HG02840 (cell line): ENCODE measurements at regions not wholly inside any gene's neighbourhood (a gene's known extent, or its start where the extent isn't known, plus 50 kb on each side); places are given as distances from the start of the nearest gene placed in this dataset.

ENCODE experiments used
- ATAC-seq: cut with Tn5 transposase; IDR thresholded peaks from one replicate; pipeline ENCODE4 v1.9.1; 2021; ENCODE audit warnings: mild to moderate bottlenecking, moderate library complexity, moderate number of reproducible peaks; ENCODE audit not compliant: unreplicated experiment, low FRiP score

DNA sequence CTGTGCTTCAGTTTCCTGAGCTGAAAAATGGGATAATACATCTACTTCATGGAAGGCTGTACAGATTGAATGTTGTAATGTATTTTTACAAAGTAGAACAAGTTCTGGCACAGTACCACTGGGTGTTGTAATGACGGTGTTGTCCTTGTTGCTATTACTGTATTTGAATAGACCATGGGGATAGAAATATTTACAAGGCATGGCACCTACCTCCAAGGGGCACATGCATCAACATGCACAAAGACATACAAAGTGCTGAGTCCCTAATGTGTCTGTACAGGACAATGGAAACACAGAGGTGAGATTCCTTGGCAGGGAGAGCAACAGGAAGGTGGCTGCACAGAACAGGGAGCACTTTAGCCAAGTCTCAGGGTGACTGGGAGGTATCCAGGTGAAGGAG, 930.6 kb upstream of the TMEM132C start:
- ATAC-seq: no peak

DNA sequence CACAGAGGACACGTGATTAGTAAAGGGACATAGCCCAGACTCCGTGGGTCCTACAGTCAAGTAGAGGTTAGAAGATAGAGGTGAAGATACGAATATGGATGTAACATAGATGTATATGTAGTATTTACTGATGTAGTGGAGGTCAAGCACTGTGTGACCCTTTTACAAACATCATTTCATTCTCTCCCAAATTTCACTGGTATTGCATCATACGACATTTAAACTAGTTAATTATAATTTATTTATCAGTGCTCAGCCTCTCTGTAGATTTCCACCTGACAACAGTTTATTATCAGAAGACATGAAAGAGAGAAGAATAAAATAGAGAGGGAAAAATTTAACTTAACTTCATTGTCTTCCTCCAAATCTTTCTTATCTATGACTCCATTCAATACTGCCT, 927.9 kb upstream of the TMEM132C start:
- ATAC-seq: no peak

- no peak for ATAC-seq
These were observed 926.6 kb upstream of the TMEM132C start for GRCh38 chr12:127340381-127340780.

DNA sequence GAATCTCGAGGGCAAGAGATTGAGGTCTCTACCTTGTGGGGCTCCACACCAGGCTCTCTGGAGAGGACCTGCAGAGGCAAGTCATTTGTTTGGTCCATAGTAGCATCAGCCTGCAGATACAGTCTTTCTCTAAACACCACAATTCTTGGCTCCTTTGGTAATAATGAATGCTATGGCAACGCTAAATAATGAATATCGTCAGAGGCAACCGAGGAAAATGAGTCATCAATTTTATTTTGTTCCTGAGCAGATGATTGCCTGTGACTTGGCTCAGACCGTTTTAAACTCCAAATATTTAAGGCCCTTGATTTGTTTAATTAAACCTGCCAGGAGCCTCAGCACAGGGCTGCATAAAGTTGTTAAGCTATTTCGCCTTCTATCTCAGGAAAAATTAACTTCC, 924.1 kb upstream of the TMEM132C start:
- ATAC-seq: no peak

GRCh38 chr12:127343940-127344339, 923.0 kb upstream of the TMEM132C start:
- ATAC-seq: no peak

- ATAC-seq: no peak
These were observed 915.4 kb upstream of the TMEM132C start for GRCh38 chr12:127351481-127352010.

- ATAC-seq: no peak
These were observed 911.7 kb upstream of the TMEM132C start for GRCh38 chr12:127355061-127355841.

GRCh38 chr12:127358888-127359287, 908.1 kb upstream of the TMEM132C start:
- ATAC-seq: no peak

- ATAC-seq: no peak
These were observed 906.4 kb upstream of the TMEM132C start for GRCh38 chr12:127360580-127360979.

GRCh38 chr12:127362121-127362520, 904.8 kb upstream of the TMEM132C start:
- ATAC-seq: no peak

GRCh38 chr12:127363392-127363791, 903.6 kb upstream of the TMEM132C start:
- ATAC-seq: no peak

DNA sequence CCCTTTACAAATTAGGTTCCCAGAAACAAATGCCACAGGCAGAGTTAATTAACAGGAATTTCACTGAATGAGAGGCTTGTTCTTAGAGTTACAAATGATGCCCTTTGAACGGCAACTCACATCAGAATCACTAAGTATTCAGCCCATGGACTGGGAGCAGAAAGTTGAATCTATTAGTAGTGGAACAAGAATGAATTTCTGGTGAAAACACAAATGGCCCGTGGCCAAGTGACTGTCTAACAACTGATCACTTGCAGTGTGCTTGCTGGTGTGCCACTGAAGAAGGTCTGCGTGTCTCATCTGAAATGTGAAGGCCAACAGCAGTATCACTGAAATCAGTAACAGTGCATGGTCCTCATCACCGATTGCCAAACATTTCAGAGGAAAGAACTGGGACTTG, 893.4 kb upstream of the TMEM132C start:
- no peak for ATAC-seq

DNA sequence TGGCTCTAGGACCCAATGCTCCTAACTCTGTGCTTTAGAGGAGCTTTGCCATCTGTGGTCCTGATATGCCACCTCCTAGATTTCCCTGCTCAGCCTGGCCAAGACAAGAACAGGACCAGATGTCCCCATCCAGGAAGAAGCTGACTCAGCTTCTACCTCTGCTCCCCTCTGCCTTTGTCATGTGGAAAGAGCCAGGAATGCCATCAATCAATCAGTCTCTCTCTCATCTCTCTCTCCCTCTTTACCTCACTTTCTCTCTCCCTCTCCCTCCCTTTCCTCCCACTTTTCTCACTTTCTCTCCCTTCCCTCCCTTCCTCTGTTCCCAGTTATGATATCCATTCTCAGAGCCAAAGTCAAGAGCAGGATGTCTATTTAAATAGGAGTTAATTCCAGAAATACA, 892.5 kb upstream of the TMEM132C start:
- no peak for ATAC-seq

DNA sequence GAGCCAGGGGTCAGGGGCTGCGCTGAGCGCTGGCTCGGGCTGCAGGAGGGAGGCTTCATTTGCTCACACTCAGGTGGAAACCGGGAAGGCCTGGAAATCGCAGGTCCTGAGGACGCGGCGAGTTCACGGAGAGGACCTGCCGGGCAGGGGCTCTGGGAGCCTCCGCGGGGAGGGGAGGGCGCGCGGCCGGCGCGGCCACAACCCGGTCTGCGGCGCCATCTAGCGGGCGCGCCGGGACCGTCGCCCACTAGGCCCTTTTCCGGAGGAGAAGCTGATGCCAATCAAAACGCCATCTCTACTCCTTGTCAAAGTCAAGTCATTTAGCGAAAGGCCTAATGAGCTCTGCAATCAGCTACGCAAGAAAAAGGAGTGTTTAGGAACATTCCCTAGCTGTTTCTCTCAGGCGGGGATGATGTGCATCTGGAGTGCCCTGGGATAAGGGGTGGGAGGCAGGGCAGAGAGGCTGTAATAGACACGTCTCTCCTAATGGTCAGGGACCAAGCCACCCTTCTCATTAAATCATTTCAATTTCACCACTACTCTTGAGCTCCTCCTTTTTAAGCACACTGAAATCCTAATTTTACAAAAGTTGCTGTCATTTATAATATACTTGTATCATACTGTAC, 885.8 kb upstream of the TMEM132C start:
- no peak for ATAC-seq

- ATAC-seq: no peak
These were observed 885.3 kb upstream of the TMEM132C start for GRCh38 chr12:127381681-127382080.

- no peak for ATAC-seq
These were observed 883.7 kb upstream of the TMEM132C start for GRCh38 chr12:127383281-127383680.

DNA sequence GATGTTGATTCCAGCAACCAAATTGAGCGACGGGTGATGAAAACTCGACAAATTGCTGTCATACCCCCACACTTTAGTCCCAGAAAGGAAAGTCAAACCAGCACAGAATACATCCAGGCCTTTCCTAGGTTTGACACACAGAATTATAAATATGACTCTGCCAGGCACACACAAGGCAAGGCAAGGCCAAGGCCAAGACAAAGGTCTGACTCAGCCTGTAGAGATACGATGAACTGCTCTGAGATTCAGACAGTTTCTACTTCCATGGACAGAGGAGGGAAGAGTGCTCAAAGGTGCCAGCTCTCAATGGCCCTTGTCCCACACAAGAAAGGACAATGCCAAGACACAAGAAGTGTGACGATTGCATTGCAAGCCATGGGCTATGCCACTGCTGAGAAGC, 880.2 kb upstream of the TMEM132C start:
- no peak for ATAC-seq

DNA sequence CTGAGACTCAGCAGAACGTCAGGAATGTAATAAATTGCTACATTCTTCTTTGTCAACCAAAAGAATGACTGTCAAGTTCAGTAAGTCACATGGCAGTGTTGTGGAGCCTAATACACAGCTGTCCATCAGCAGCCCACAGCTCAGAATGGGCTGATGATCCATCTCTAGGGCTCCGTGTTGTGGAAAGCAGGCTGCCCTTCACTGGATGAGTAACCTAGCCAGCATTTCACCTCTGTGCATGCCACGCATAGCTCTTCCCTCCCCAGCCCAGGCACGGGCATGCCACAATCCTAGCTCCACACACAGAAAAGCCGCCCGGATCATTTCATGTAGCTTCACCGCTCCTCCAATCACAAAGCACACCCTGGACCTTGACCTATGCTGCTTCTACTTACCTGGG, 878.0 kb upstream of the TMEM132C start:
- no peak for ATAC-seq

DNA sequence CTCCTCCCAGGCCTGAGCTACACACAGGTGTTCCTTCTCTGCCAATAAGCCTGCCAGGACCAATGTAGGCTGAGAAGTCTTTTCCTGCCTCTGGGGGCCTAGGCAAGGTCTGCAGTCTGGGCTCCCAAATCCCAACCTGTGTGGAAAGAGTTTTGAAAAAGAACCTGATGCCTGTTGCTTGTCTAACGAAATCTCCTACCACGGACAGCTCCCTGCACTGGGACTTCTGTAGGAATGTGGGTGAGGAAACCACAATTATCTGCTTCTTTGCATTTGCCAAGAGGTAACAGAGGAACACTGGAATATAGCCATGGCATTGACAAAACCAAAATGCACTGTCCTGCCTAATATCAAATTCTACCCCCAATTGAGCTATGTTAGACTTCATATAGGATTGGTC, 877.0 kb upstream of the TMEM132C start:
- ATAC-seq: no peak

GRCh38 chr12:127393465-127393864, 873.5 kb upstream of the TMEM132C start:
- no peak for ATAC-seq

DNA sequence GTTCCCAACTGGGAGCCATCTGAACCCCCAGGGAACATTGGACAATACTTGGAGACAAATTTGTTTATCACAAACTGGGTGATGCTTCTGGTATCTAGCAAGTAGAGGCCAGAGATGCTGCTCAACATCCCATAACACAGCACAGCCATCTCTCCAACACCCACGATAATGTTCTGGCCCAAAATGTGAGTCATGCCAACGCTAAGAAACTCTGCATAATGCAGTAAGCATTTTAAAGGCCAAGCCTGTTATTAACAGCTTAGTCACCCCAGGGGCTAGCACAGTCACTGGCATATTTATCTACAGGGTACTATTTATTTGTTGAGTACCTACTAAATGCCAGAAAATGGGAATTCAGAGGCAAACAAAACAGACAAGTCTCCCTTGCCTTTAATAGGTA, 873.1 kb upstream of the TMEM132C start:
- ATAC-seq: no peak

GRCh38 chr12:127396734-127397133, 870.2 kb upstream of the TMEM132C start:
- no peak for ATAC-seq
